GM23338 (cell line): ENCODE measurements at regions not wholly inside any gene's neighbourhood (a gene's known extent, or its start where the extent isn't known, plus 50 kb on each side); places are given as distances from the start of the nearest gene placed in this dataset.

Source experiments
- CREB1 ChIP-seq: fragments of 250-450 bp; sonication (Bioruptor Pico); IDR thresholded peaks from 2 replicates; pipeline ENCODE4 v1.5.0; 2020; ENCODE audit warnings: low read depth, mild to moderate bottlenecking, moderate library complexity
- CTCF ChIP-seq, 2 experiments: fragments of 200-600 bp in 1 of 2; sonication (generic) in 1 of 2; conservative IDR thresholded peaks; 2 replicates each; pipeline versions ENCODE4 v1.5.1 to v1.6.1; 2016 to 2017; ENCODE audit warnings: antibody characterized with exemption in 2 of 2, low read depth in 2 of 2, mild to moderate bottlenecking in 2 of 2, moderate library complexity in 1 of 2
- EZH2 ChIP-seq: fragments of 200-600 bp; sonication (generic); IDR thresholded peaks from one replicate; pipeline ENCODE4 v1.8.0; 2017; ENCODE audit warnings: antibody characterized with exemption, mild to moderate bottlenecking, low read depth; ENCODE audit not compliant: unreplicated experiment
- EZH2phosphoT487 ChIP-seq: fragments of 200-600 bp; sonication (generic); IDR thresholded peaks from one replicate; pipeline ENCODE4 v1.8.1; 2018; ENCODE audit warnings: antibody characterized with exemption; ENCODE audit not compliant: unreplicated experiment
- JUNB ChIP-seq: IDR thresholded peaks from one replicate; pipeline ENCODE4 v1.6.1; 2016; ENCODE audit warnings: antibody characterized with exemption; ENCODE audit not compliant: unreplicated experiment
- NANOG ChIP-seq: IDR thresholded peaks from 2 replicates; pipeline ENCODE4 v1.6.1; 2016; ENCODE audit warnings: antibody characterized with exemption, borderline replicate concordance
- POLR2AphosphoS5 ChIP-seq: IDR thresholded peaks from 2 replicates; pipeline ENCODE4 v1.6.1; 2016; ENCODE audit warnings: antibody characterized with exemption, low read depth
- REST ChIP-seq: IDR thresholded peaks from one replicate; pipeline ENCODE4 v1.6.1; 2018; ENCODE audit warnings: antibody characterized with exemption; ENCODE audit not compliant: unreplicated experiment
- STAT1 ChIP-seq: IDR thresholded peaks from one replicate; pipeline ENCODE4 v1.6.1; 2016; ENCODE audit warnings: antibody characterized with exemption; ENCODE audit not compliant: unreplicated experiment
- ZNF114 ChIP-seq: fragments of 250-450 bp; sonication (Bioruptor Pico); IDR thresholded peaks from 2 replicates; pipeline ENCODE4 v1.5.0; 2020; ENCODE audit warnings: mild to moderate bottlenecking, moderate library complexity
- ZNF331 ChIP-seq: fragments of 250-450 bp; sonication (Bioruptor Pico); IDR thresholded peaks from 2 replicates; pipeline ENCODE4 v1.5.0; 2020; ENCODE audit warnings: low read depth, mild to moderate bottlenecking, moderate library complexity
- ZNF462 ChIP-seq: fragments of 250-450 bp; sonication (Bioruptor Pico); IDR thresholded peaks from 2 replicates; pipeline ENCODE4 v1.5.0; 2020; ENCODE audit warnings: mild to moderate bottlenecking, moderate library complexity
- TF ChIP-seq, protein P1 (sequence below): IDR thresholded peaks from 2 replicates; pipeline ENCODE4 v1.6.1; 2016; ENCODE audit warnings: antibody characterized with exemption

DNA sequence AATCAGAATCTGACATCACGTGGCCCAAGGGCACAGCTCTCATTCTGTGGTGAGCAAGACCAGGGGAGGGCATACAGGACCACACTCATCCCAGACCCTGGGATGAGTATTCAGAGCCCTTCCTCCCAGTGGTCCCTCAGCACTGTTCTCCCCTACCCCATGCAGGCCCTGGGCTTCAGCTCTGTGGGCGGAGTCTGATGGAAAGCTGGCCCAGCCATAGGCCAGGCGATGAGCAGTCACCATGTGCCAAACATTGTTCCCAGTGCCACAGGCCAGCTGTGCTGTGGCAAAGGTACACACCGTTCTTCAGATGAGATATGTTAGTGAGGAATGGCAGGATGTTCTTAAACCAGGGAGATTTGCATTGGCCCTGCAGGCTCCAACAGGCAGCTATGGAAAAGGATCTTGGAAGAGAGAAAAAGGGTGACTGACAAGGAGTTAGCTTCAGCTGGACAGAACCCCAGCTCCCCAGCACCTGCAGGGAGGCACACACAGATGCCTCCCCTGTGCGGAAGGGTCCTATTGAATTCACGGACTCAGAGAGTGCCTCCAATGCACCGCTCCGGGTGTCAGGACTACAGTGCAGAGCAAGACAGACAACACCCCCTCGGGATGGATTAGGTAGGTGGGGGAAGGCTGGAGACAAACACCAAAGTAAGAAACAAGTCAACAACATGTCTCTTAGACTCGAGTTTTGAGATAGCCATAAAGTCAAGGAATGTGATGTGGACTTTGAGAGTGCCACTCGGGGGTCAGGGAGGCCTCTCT, 596.0 kb upstream of the MGMT start:
- no peak for TF ChIP-seq REST
- no peak for TF ChIP-seq POLR2AphosphoS5
- no peak for TF ChIP-seq CTCF (conservative IDR thresholded peaks at IDR 0.05; ENCODE audit: low read depth in 2 of 2)
- no peak for TF ChIP-seq EZH2
- TF ChIP-seq ZNF331 (CRISPR knock-in tag), result no peak
- TF ChIP-seq EZH2phosphoT487, result no peak
- no peak for TF ChIP-seq CREB1 (CRISPR knock-in tag)
- no peak for TF ChIP-seq ZNF114
- TF ChIP-seq ZNF462 (CRISPR knock-in tag), result no peak
- TF ChIP-seq, protein P1, sequence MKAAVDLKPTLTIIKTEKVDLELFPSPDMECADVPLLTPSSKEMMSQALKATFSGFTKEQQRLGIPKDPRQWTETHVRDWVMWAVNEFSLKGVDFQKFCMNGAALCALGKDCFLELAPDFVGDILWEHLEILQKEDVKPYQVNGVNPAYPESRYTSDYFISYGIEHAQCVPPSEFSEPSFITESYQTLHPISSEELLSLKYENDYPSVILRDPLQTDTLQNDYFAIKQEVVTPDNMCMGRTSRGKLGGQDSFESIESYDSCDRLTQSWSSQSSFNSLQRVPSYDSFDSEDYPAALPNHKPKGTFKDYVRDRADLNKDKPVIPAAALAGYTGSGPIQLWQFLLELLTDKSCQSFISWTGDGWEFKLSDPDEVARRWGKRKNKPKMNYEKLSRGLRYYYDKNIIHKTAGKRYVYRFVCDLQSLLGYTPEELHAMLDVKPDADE, result no peak
- no peak for TF ChIP-seq JUNB
- no peak for TF ChIP-seq NANOG
- TF ChIP-seq STAT1, result no peak
